ENCODE measurements at regions not wholly inside any gene's neighbourhood (a gene's known extent, or its start where the extent isn't known, plus 50 kb on each side); places are given as distances from the start of the nearest gene placed in this dataset.

- DNase-seq (ENCODE audit: low spot score), result no peak
- no peak for TF ChIP-seq CTCF (IDR thresholded peaks at IDR 0.05; ENCODE audit: borderline replicate concordance, control extremely low read depth, extremely low read depth, insufficient read depth, missing control alignments)
- in situ Hi-C loops (cut with MboI; ENCODE audit: low sequenced_read_pairs, unreplicated experiment), result no loop called here
These were observed 398.5 kb upstream of the GJE1 start for GRCh38 chr6:141734071-141734840.

- no peak for TF ChIP-seq CTCF (IDR thresholded peaks at IDR 0.05; ENCODE audit: borderline replicate concordance, control extremely low read depth, extremely low read depth, insufficient read depth, missing control alignments)
- DNase-seq (ENCODE audit: low spot score), result no peak
- in situ Hi-C loops (cut with MboI; ENCODE audit: low sequenced_read_pairs, unreplicated experiment), result no loop called here
These were observed 403.6 kb upstream of the GJE1 start for GRCh38 chr6:141729146-141729545.

- in situ Hi-C loops (cut with MboI; ENCODE audit: low sequenced_read_pairs, unreplicated experiment), result no loop called here
- TF ChIP-seq CTCF (IDR thresholded peaks at IDR 0.05; ENCODE audit: borderline replicate concordance, control extremely low read depth, extremely low read depth, insufficient read depth, missing control alignments), result no peak
- DNase-seq (ENCODE audit: low spot score), result no peak
These were observed 404.4 kb upstream of the GJE1 start for GRCh38 chr6:141728330-141728729.

GRCh38 chr6:141726248-141726647, 406.5 kb upstream of the GJE1 start:
- in situ Hi-C loops (cut with MboI; ENCODE audit: low sequenced_read_pairs, unreplicated experiment), result no loop called here
- no peak for DNase-seq (ENCODE audit: low spot score)
- TF ChIP-seq CTCF (IDR thresholded peaks at IDR 0.05; ENCODE audit: borderline replicate concordance, control extremely low read depth, extremely low read depth, insufficient read depth, missing control alignments), result no peak

- no peak for DNase-seq (ENCODE audit: low spot score)
- no peak for TF ChIP-seq CTCF (IDR thresholded peaks at IDR 0.05; ENCODE audit: borderline replicate concordance, control extremely low read depth, extremely low read depth, insufficient read depth, missing control alignments)
- in situ Hi-C loops (cut with MboI; ENCODE audit: low sequenced_read_pairs, unreplicated experiment), result no loop called here
These were observed 408.0 kb upstream of the GJE1 start for GRCh38 chr6:141724731-141725130.

GRCh38 chr6:141719476-141719875, 413.2 kb upstream of the GJE1 start:
- TF ChIP-seq CTCF (IDR thresholded peaks at IDR 0.05; ENCODE audit: borderline replicate concordance, control extremely low read depth, extremely low read depth, insufficient read depth, missing control alignments), result no peak
- in situ Hi-C loops (cut with MboI; ENCODE audit: low sequenced_read_pairs, unreplicated experiment), result no loop called here
- DNase-seq (ENCODE audit: low spot score), result no peak
